Caki2 (cell line): ENCODE measurements at regions not wholly inside any gene's neighbourhood (a gene's known extent, or its start where the extent isn't known, plus 50 kb on each side); places are given as distances from the start of the nearest gene placed in this dataset.
"Not testable (repeated sequence)": the region's sequence is repeated elsewhere in the genome, so short reads cannot be mapped to it uniquely, and the experiment has no call there.

Experiments
- DNase-seq: peaks from one replicate; pipeline ENCODE4 v3.0.0-alpha.2; 2015; ENCODE audit warnings: low read depth
- in situ Hi-C: cut with HindIII; loops from 2 replicates; pipeline ENCODE4 v1.10.0; 2016; ENCODE audit warnings: low sequenced_read_pairs, low pct_unique_long_range_greater_than_20kb, mixed read lengths

DNA sequence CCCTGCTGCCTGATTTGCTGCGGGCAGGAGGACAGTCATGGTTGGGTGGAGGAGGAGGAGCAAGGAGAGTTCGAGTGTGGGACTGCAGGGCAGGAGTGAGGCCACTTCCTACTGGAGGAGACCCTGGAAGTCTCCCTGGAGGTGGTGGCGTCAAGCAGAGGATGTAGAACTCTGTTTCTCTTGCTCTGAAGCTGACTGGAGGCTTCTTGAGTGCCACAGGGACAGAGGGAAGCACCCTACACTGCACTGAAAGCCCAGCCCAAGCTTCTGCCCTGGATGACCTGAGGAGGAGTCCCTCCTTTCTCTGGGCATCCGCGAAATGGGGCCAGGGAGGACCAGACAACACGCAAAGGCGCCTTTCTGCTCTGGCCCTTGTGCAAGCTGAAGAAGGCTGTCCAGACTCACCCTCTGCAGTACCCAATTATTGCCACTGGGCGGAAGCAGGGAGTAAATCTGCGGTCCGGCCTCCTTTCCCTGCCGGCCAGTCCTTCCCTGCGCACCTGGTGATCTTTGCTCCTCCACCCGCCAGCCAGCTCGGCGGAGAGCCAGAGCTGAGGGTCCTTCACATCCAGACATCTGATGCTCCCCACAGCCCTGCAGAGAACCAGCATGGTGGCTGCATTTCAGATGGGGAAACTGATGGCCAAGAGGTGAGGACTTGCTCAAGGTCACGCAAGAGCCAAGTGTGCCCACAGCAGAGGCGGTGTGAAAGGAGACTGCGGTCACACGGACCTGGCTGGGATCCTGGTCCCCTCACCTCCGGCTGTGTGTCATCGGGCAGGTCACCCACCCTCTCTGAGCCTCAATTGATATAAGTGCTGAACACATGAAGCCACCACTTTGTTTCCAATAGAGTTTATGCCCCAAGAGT, 207.1 kb downstream of the TBC1D2B start:
- in situ Hi-C loops, result no loop called here
- peak; percentile 53 for DNase-seq

DNA sequence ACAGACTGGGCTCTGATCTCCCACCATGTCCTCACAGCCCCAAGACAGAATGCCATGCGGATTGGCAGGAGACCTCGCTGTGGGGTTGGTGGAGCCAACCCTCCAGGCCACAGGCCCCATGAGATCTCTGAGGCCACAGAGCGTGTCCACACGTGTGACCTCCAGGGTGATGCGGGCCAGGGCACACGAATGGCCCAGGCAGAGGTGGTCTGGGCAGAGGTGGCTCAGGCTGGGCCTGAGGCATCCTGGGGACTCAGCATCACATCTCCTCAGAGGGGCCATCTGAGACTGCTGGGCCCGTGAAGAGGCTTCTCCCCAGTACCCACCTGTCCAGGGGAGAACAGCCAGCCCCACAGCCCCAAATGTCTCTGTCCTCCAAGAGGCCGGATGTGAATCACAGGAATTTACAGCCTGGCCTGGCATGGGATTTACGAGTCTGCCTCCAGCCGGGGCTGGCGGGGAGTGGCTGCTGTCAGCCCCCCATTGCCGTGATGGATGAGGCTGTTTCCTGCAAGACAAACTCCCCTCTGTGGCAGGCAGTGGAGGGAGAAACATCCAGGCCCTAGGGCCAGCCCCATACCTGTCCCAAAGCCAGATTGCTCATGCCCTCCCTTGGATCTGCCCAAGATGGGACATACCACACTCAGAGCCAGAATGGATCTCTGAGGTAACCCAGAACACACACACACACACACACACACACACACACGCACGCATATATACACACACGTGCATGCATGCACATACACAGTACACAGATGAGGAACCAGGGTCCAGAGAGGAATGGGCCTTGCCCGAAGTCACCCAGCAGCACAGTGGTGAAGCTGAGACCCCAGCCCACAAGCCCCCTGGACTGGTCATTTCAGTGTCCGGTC, 208.3 kb downstream of the TBC1D2B start:
- no peak for DNase-seq
- in situ Hi-C loops, result no loop called here

DNA sequence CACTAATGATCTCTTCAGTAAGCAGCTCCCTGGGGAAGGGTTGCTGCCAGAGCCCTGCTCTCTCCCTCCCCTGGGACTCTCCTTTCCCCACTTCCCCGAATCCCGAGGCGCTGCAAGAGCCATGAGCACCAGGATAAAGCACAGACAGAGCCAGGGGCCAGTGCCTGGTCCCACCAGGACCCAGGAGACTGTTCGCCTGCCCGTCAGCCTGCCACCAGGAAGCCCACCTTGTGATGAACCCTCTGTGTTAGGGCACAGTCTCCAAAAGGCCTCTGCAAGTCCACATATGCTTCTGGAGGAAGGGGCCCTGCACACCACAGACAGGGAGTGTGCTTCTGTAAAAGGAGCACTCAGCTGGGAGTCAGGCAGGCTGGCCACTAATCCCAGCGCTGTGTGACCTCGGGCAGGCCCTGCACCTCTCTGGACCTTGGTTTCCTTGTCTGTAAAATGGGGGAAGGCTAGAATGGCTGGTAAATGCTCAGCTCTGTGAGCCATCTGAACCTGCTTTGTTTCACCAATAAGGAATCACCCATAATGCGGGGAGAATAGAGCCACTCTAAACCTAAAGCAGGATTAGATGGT, 209.4 kb downstream of the TBC1D2B start:
- in situ Hi-C loops, result not testable (repeated sequence)

DNA sequence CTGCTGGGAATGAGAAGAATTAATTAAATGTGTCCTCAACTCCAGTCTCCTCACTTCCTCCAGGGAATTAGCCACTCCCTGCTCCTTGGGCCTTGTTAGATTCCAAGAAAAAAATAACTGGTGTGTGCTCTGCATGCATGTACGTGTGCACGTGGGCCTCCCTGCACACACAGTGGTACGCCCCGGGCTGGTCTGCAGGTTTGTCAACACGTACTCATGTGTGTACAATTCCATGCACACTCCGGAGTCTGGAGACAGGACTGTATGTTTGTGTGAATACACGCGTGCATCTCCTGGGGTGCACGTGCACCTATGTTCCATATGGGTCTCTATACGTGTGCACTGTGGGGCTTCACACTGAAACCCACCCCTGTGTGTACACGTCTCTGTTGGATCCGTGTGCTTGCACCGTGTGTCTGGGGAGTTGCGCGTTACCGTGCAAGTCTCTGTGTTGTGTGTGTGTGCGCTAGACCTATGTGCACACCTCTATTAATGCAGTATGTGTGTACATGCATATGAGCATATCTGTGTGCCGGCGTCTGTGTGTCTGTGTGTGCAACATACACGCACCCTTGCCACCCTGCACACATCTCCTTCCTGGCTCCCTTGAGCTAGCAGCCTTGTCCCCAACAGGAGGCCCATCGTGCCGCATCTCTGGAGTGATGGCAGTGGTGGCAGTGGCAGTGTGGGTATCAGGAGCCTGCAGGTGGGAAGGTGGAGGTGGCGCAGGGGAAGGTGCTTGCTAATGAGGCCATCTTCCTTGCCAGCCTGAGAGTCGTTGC, 210.1 kb downstream of the TBC1D2B start:
- in situ Hi-C loops, result no loop called here

More for the DNA sequence above, 209.4 kb downstream of the TBC1D2B start:
- not testable (repeated sequence) for DNase-seq

GRCh38 chr15:77866596-77867125, 210.8 kb downstream of the TBC1D2B start:
- in situ Hi-C loops, result no loop called here
- no peak for DNase-seq

More for the DNA sequence above, 210.1 kb downstream of the TBC1D2B start:
- no peak for DNase-seq

- in situ Hi-C loops, result no loop called here
- DNase-seq, result no peak
These were observed 211.3 kb downstream of the TBC1D2B start for GRCh38 chr15:77866186-77866585.

DNA sequence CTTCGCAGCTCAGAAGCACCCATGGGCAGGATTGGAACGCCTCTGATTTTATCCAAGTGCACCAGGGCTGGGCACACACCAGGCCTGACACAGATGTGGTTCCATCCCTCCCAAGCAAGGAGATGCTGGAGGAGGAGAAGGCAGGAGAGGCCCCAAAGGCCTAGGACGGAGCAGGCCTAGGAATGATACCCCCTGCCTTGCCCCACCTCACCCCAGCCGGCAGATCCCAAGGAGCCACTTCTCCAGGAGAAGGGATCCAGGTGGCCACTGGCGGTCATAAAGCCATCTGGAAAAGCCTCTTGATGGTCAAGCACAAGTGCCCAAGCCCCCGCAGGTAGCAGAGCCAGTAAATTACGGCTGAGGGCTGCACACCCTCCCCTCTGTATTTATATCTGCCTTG, 211.8 kb downstream of the TBC1D2B start:
- DNase-seq, result no peak
- in situ Hi-C loops, result no loop called here

DNA sequence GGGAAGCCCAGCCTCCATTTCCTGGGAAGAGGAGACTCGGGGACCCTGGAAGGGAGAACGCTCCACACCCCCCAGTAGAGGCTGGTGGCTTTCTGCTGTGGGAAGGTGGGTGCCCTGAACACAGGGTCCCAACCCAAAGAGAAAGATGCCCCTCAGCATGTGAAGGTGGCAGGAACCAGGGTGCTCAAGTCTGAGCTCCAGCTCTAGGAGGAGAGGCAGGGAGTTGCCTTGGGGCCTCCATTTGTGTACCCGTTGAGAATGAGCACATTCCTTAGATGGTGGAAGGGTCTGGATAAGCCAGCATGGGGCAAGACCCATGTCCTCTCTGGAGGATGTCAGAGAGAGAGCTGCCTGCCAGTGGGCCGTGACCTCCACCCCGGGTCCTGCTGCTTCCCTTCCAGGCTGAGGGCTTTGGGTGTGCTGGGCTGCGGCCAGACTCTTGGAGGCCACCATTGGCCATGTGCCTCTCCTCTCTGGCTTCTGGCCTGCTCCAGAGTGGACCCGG, 212.4 kb downstream of the TBC1D2B start:
- DNase-seq, result no peak
- in situ Hi-C loops, result no loop called here

DNA sequence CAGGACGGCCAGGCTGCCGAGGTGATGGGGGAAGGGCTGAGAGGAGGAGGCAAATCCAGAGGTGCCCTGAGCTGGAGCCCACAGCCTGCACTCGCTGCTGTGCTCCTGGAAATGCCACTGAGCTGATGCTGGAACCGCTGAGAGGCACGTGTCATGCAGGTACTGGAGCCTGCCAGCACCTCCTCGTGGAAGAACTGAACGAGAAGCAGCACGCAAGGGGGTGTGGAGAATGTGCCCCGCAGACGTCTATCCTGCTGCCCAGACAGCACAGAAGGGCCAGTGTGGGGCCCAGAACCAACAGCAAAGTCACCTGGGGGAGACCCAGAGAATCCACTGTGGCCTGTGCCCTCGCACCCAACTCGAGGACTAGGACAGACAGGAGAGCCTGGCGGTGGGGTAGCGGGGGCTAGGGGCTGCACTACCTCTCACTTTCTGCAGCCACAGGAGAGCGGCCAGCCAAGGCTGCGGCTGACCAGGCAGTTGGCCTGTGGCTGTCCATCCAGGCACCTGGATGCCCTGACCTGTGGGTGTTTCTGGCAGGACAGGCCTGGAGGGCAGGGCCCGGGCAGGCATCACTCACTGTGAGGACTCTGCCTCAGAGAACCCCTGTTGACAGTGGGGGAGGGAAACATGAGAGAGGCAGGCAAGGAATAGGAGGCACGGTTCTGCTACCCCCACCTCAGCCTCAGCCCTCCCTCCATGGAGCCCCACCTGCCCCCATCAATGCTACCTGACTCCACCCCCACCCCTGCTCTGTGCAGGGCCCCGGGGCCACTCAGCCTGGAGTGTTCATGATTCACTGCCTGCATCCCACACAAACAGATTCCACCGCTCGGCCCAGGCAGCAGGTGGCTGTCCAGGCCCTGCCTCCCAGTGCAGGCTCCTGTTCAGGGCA, 213.1 kb downstream of the TBC1D2B start:
- in situ Hi-C loops, result no loop called here

DNA sequence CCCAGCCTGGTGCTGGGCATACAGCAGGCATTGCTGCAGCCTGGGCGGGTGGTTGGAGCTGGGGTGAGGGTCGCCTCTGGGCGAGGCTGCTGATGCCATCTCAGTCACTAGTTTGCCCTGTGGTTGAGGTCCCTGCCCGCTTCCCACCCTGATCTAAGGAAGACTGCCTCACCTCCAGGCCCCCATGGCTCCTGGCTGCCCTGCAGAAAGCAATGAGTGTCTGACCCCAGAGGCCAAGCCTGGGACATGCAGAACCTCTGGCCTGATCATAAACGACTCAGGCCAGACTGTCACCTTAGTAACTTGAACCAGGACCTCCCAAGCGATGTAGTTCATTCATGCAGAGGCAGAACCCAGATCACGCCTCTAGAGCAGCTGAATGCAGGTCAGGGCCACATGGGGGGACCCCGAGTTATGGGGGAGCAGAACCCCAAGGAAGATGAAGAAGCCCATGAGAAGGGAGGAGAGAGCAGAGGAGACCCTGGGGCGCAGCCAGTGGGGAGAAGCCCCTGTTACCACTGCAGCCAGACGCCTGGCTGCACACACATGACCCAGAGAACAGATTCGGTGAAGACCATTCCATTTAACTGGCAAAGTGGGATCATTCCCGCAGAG, 213.9 kb downstream of the TBC1D2B start:
- no peak for DNase-seq
- in situ Hi-C loops, result no loop called here

More for the DNA sequence above, 213.1 kb downstream of the TBC1D2B start:
- DNase-seq, result no peak

- in situ Hi-C loops, result no loop called here
- no peak for DNase-seq
These were observed 214.8 kb downstream of the TBC1D2B start for GRCh38 chr15:77862651-77863104.

GRCh38 chr15:77861997-77862635, 215.4 kb downstream of the TBC1D2B start:
- DNase-seq, in situ Hi-C loops: not testable (repeated sequence)

GRCh38 chr15:77860071-77860691, 217.3 kb downstream of the TBC1D2B start:
- DNase-seq, result no peak
- in situ Hi-C loops, result no loop called here

DNA sequence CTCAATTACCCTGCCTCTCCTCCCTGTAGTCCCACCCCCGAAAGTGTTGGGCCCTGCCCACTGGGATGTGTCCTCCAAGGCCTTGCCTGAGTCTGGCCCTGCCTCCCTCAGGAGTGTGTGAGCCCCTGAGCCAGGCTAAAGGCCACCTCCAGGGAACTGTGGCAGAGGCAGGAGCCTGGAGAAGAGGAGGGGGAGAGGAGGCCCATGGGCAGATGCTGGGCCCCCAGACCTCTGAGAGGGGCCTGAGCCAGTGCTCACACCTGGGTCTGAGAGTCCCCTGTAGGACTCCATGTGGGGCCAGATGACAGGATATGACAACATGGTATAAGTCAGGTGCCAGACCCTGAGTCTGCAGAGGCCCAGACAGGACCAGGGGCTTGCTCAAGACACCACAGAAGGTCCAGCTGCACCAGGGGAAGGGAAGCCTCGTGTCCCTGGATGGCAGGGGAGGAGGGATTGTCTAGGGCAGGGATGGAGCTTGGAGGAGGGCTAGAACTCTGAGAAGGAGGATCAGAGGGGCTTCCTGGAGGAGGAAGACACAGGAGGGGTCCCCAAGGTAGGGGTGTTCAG, 217.9 kb downstream of the TBC1D2B start:
- DNase-seq, result no peak
- in situ Hi-C loops, result no loop called here

- in situ Hi-C loops, result no loop called here
- no peak for DNase-seq
These were observed 218.6 kb downstream of the TBC1D2B start for GRCh38 chr15:77858792-77859490.
